BLaER1 treated with 17β-estradiol and CSF1 and Interleukin-3, amounts not matched to agents 10 nM and 100 nM (cell line): ENCODE measurements at regions not wholly inside any gene's neighbourhood (a gene's known extent, or its start where the extent isn't known, plus 50 kb on each side); places are given as distances from the start of the nearest gene placed in this dataset.

Experiments used
- H3K27ac ChIP-seq, 11 experiments: shearing (Covaris generic); formaldehyde crosslinking; 2 replicates each; pipeline ENCODE4 v1.8.1; 2022
- H3K27me3 ChIP-seq, 11 experiments: shearing (Covaris generic); formaldehyde crosslinking; 2 replicates each; pipeline ENCODE4 v1.8.1; 2022
- H3K36me3 ChIP-seq, 11 experiments: shearing (Covaris generic); formaldehyde crosslinking; 2 replicates each; pipeline ENCODE4 v1.8.1; 2022
- H3K4me1 ChIP-seq, 10 experiments: shearing (Covaris generic); formaldehyde crosslinking; 2 replicates each; pipeline ENCODE4 v1.8.1; 2022
- H3K4me2 ChIP-seq, 11 experiments: shearing (Covaris generic); formaldehyde crosslinking; 2 replicates each; pipeline ENCODE4 v1.8.1; 2022
- H3K4me3 ChIP-seq, 10 experiments: shearing (Covaris generic); formaldehyde crosslinking; 2 replicates each; pipeline ENCODE4 v1.8.1; 2022
- H3K9ac ChIP-seq, 11 experiments: shearing (Covaris generic); formaldehyde crosslinking; 2 replicates each; pipeline ENCODE4 v1.8.1; 2022
- H3K9me3 ChIP-seq, 11 experiments: shearing (Covaris generic); formaldehyde crosslinking; replicated peaks in 1 of 11; 2 replicates each; pipeline ENCODE4 v1.8.1; 2022
- H4K20me1 ChIP-seq, 11 experiments: shearing (Covaris generic); formaldehyde crosslinking; 2 replicates each; pipeline ENCODE4 v1.8.1; 2022
- Cebpa-rat ChIP-seq, 11 experiments: shearing (Covaris generic); IDR thresholded peaks; 2 replicates each; pipeline ENCODE4 v1.8.1; 2022

GRCh38 chr4:30833206-30833605 lies 113.0 kb downstream of the PCDH7 start:
- Histone ChIP-seq H3K4me2 (no peak overlapping the region), H3K27me3 (no peaks in the 10 kb centered on the region), H4K20me1 (no peaks in the 10 kb centered on the region), H3K4me3 (no peak overlapping the region), H3K27ac (no peak overlapping the region), H3K4me1 (no peaks in the 10 kb centered on the region), H3K9me3 (no peaks in the 10 kb centered on the region), H3K36me3 (no peaks in the 10 kb centered on the region), H3K9ac (no peak overlapping the region)
- no peak for TF ChIP-seq Cebpa-rat (IDR thresholded peaks at IDR 0.05)

DNA sequence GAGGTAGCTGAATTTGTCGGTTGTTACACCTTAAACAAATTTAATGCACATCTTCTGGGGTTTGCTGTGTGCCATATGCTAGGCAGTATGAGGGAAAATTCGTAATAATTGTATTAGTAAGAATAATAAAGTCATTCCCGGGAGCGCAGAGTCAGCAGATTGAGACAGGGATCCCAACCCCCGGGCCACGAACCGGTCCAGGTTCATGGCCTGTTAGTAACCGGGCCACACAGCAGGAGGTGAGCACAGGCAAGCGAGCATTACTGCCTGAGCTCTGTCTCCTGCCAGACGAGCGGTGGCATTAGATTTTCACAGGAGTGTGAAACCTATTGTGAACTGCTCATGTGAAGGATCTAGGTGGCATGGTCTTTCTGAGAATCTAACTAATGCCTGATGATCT lies 114.9 kb downstream of the PCDH7 start:
- H3K9ac ChIP-seq = no peak overlapping the region
- peaks cover under 1 to 9% (median 4%) of the 10 kb centered on the region in 10 experiments; a peak in 14 of 20 replicates for H3K4me1 ChIP-seq
- H3K36me3 ChIP-seq = no peaks in the 10 kb centered on the region
- H3K4me2 ChIP-seq = no peak overlapping the region
- no peaks in the 10 kb centered on the region for H4K20me1 ChIP-seq
- H3K27ac ChIP-seq = no peak overlapping the region
- no peaks in the 10 kb centered on the region for H3K27me3 ChIP-seq
- TF ChIP-seq Cebpa-rat (IDR thresholded peaks at IDR 0.05) = no peak
- no peaks in the 10 kb centered on the region for H3K9me3 ChIP-seq
- no peak overlapping the region for H3K4me3 ChIP-seq

DNA sequence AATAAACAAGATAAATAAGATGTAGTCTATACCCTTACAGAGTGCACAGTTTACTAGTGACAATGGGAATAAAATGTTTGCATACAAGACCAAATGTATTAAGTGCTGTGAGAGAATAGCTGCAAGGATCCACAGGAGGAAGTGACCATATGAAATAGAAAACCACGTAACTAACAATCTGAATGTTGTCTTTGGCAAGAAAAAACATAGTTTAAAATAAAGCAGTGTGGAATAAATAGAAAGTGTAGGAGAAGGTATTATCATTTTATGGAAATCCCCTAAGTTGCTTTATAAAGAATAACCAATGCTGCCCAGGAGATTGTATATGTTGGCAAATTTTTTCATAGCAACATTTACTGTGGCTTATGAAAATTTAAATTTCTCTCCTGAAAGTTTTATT lies 116.1 kb downstream of the PCDH7 start:
- Histone ChIP-seq H3K9ac (no peak overlapping the region), H3K9me3 (no peaks in the 10 kb centered on the region), H3K27ac (no peak overlapping the region), H3K4me3 (no peak overlapping the region), H4K20me1 (no peaks in the 10 kb centered on the region), H3K36me3 (no peaks in the 10 kb centered on the region), H3K27me3 (no peaks in the 10 kb centered on the region), H3K4me2 (no peak overlapping the region), H3K4me1 (peaks cover 6 to 20% (median 13%) of the 10 kb centered on the region in 10 experiments; a peak in 15 of 20 replicates)
- TF ChIP-seq Cebpa-rat (IDR thresholded peaks at IDR 0.05) = no peak

DNA sequence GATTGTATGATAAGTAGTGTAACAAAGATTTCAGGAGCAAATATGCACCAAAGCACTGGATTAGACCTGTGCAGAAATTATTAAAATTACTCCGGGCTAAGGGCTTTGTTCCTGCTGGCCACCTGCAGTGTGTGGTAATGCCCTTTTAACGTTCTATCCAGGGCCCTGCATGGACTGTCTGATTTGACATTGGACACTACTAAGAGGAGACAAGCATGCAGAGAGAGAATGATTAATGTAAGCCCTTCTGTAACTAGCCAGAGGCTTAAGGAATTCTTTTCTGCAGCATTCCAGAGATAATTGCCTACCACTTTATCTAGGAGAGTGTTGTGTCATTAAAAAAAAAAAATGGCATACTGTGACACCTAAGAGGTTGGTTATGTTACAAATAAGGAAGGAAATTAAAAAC lies 117.0 kb downstream of the PCDH7 start:
- no peaks in the 10 kb centered on the region for H3K9me3 ChIP-seq
- TF ChIP-seq Cebpa-rat (IDR thresholded peaks at IDR 0.05) = no peak
- H3K4me3 ChIP-seq = no peak overlapping the region
- H4K20me1 ChIP-seq = no peaks in the 10 kb centered on the region
- H3K27me3 ChIP-seq = no peaks in the 10 kb centered on the region
- H3K4me1 ChIP-seq = peaks cover 6 to 21% (median 13%) of the 10 kb centered on the region in 10 experiments; a peak in 15 of 20 replicates
- H3K36me3 ChIP-seq = no peaks in the 10 kb centered on the region
- H3K4me2 ChIP-seq = no peak overlapping the region
- H3K27ac ChIP-seq = no peak overlapping the region
- no peak overlapping the region for H3K9ac ChIP-seq

GRCh38 chr4:30837861-30838260 lies 117.7 kb downstream of the PCDH7 start:
- Histone ChIP-seq H3K27ac (no peak overlapping the region), H3K27me3 (no peaks in the 10 kb centered on the region), H3K4me2 (no peak overlapping the region), H3K4me3 (no peak overlapping the region), H3K4me1 (peaks cover 6 to 21% (median 13%) of the 10 kb centered on the region in 10 experiments; a peak in 15 of 20 replicates), H3K36me3 (no peaks in the 10 kb centered on the region), H3K9ac (no peak overlapping the region), H4K20me1 (no peaks in the 10 kb centered on the region), H3K9me3 (no peaks in the 10 kb centered on the region)
- TF ChIP-seq Cebpa-rat (IDR thresholded peaks at IDR 0.05) = no peak

GRCh38 chr4:30838331-30838730 lies 118.2 kb downstream of the PCDH7 start:
- no peaks in the 10 kb centered on the region for H3K27me3 ChIP-seq
- no peak overlapping the region for H3K27ac ChIP-seq
- H3K4me1 ChIP-seq = peaks cover 6 to 21% (median 13%) of the 10 kb centered on the region in 10 experiments; a peak in 15 of 20 replicates
- no peak overlapping the region for H3K9ac ChIP-seq
- no peak overlapping the region for H3K4me2 ChIP-seq
- no peaks in the 10 kb centered on the region for H3K36me3 ChIP-seq
- no peaks in the 10 kb centered on the region for H4K20me1 ChIP-seq
- no peak overlapping the region for H3K4me3 ChIP-seq
- TF ChIP-seq Cebpa-rat (IDR thresholded peaks at IDR 0.05) = no peak
- H3K9me3 ChIP-seq = no peaks in the 10 kb centered on the region

- Histone ChIP-seq H3K4me1 (peaks cover 6 to 21% (median 13%) of the 10 kb centered on the region in 10 experiments; a peak in 15 of 20 replicates), H3K27ac (peak overlapping the region in 1 of 11 experiments; percentile 8; a peak in 2 of 22 replicates)
Measured at GRCh38 chr4:30839583-30840520, 119.7 kb downstream of the PCDH7 start.

GRCh38 chr4:30840571-30840970 lies 120.4 kb downstream of the PCDH7 start:
- H3K9ac ChIP-seq = no peak overlapping the region

More at GRCh38 chr4:30839583-30840520, 119.7 kb downstream of the PCDH7 start:
- Histone ChIP-seq H3K9ac (no peak overlapping the region), H4K20me1 (no peaks in the 10 kb centered on the region), H3K9me3 (no peaks in the 10 kb centered on the region), H3K4me3 (no peak overlapping the region), H3K36me3 (no peaks in the 10 kb centered on the region), H3K4me2 (peak overlapping the region in 9 of 11 experiments; percentile 28 to 79 (median 43); a peak in 14 of 22 replicates), H3K27me3 (no peaks in the 10 kb centered on the region)
- no peak for TF ChIP-seq Cebpa-rat (IDR thresholded peaks at IDR 0.05)

GRCh38 chr4:30842142-30842541 lies 122.0 kb downstream of the PCDH7 start:
- peaks cover 6 to 21% (median 13%) of the 10 kb centered on the region in 10 experiments; a peak in 15 of 20 replicates for H3K4me1 ChIP-seq
- H3K9me3 ChIP-seq = no peaks in the 10 kb centered on the region
- H3K27me3 ChIP-seq = no peaks in the 10 kb centered on the region
- H3K27ac ChIP-seq = no peak overlapping the region
- no peaks in the 10 kb centered on the region for H4K20me1 ChIP-seq
- TF ChIP-seq Cebpa-rat (IDR thresholded peaks at IDR 0.05) = no peak
- H3K4me3 ChIP-seq = no peak overlapping the region
- no peak overlapping the region for H3K4me2 ChIP-seq
- H3K9ac ChIP-seq = no peak overlapping the region
- no peaks in the 10 kb centered on the region for H3K36me3 ChIP-seq

More at GRCh38 chr4:30840571-30840970, 120.4 kb downstream of the PCDH7 start:
- Histone ChIP-seq H3K27me3 (no peaks in the 10 kb centered on the region), H4K20me1 (no peaks in the 10 kb centered on the region), H3K36me3 (no peaks in the 10 kb centered on the region), H3K27ac (peak overlapping the region in 2 of 11 experiments; percentile 28 to 32; a peak in 2 of 22 replicates), H3K4me2 (peak overlapping the region in 8 of 11 experiments; percentile 28 to 79 (median 44); a peak in 11 of 22 replicates), H3K4me1 (peaks cover 6 to 21% (median 13%) of the 10 kb centered on the region in 10 experiments; a peak in 15 of 20 replicates), H3K4me3 (no peak overlapping the region), H3K9me3 (no peaks in the 10 kb centered on the region)
- TF ChIP-seq Cebpa-rat (IDR thresholded peaks at IDR 0.05) = no peak
